GM23338 (cell line): ENCODE measurements at regions not wholly inside any gene's neighbourhood (a gene's known extent, or its start where the extent isn't known, plus 50 kb on each side); places are given as distances from the start of the nearest gene placed in this dataset.

Experiments used
- CREB1 ChIP-seq: fragments of 250-450 bp; sonication (Bioruptor Pico); IDR thresholded peaks from 2 replicates; pipeline ENCODE4 v1.5.0; 2020; ENCODE audit warnings: low read depth, mild to moderate bottlenecking, moderate library complexity
- EZH2 ChIP-seq: fragments of 200-600 bp; sonication (generic); IDR thresholded peaks from one replicate; pipeline ENCODE4 v1.8.0; 2017; ENCODE audit warnings: antibody characterized with exemption, mild to moderate bottlenecking, low read depth; ENCODE audit not compliant: unreplicated experiment
- EZH2phosphoT487 ChIP-seq: fragments of 200-600 bp; sonication (generic); IDR thresholded peaks from one replicate; pipeline ENCODE4 v1.8.1; 2018; ENCODE audit warnings: antibody characterized with exemption; ENCODE audit not compliant: unreplicated experiment
- JUNB ChIP-seq: IDR thresholded peaks from one replicate; pipeline ENCODE4 v1.6.1; 2016; ENCODE audit warnings: antibody characterized with exemption; ENCODE audit not compliant: unreplicated experiment
- POLR2AphosphoS5 ChIP-seq: IDR thresholded peaks from 2 replicates; pipeline ENCODE4 v1.6.1; 2016; ENCODE audit warnings: antibody characterized with exemption, low read depth
- STAT1 ChIP-seq: IDR thresholded peaks from one replicate; pipeline ENCODE4 v1.6.1; 2016; ENCODE audit warnings: antibody characterized with exemption; ENCODE audit not compliant: unreplicated experiment
- ZNF114 ChIP-seq: fragments of 250-450 bp; sonication (Bioruptor Pico); IDR thresholded peaks from 2 replicates; pipeline ENCODE4 v1.5.0; 2020; ENCODE audit warnings: mild to moderate bottlenecking, moderate library complexity
- ZNF331 ChIP-seq: fragments of 250-450 bp; sonication (Bioruptor Pico); IDR thresholded peaks from 2 replicates; pipeline ENCODE4 v1.5.0; 2020; ENCODE audit warnings: low read depth, mild to moderate bottlenecking, moderate library complexity
- TF ChIP-seq, protein P1 (sequence below), 2 experiments: fragments of 200-600 bp in 1 of 2; sonication (generic) in 1 of 2; conservative IDR thresholded peaks; 2 replicates each; pipeline versions ENCODE4 v1.5.1 to v1.6.1; 2016 to 2017; ENCODE audit warnings: antibody characterized with exemption in 2 of 2, low read depth in 2 of 2, mild to moderate bottlenecking in 2 of 2, moderate library complexity in 1 of 2
- TF ChIP-seq, protein P2 (sequence below): IDR thresholded peaks from one replicate; pipeline ENCODE4 v1.6.1; 2018; ENCODE audit warnings: antibody characterized with exemption; ENCODE audit not compliant: unreplicated experiment

DNA sequence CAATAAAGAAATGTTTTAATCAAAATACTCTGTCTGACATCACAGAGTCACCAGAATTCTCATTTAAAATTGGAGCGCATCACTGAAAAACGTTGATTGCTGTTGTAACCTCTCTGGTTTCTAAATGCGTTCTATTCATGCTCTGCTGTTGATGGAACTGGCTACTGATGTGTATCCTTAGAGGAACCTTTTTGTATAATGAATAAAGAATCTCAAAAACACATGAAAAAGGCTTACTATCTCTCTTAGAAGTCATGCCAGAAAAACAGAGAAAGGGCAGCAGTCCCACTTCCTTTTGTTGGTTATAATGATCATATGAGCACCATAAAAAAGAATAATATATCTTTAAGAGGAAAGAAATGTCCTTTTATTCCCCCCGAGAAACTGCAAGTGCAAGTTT, 615.5 kb downstream of the TLE1 start:
- TF ChIP-seq JUNB, result no peak
- TF ChIP-seq, protein P1, sequence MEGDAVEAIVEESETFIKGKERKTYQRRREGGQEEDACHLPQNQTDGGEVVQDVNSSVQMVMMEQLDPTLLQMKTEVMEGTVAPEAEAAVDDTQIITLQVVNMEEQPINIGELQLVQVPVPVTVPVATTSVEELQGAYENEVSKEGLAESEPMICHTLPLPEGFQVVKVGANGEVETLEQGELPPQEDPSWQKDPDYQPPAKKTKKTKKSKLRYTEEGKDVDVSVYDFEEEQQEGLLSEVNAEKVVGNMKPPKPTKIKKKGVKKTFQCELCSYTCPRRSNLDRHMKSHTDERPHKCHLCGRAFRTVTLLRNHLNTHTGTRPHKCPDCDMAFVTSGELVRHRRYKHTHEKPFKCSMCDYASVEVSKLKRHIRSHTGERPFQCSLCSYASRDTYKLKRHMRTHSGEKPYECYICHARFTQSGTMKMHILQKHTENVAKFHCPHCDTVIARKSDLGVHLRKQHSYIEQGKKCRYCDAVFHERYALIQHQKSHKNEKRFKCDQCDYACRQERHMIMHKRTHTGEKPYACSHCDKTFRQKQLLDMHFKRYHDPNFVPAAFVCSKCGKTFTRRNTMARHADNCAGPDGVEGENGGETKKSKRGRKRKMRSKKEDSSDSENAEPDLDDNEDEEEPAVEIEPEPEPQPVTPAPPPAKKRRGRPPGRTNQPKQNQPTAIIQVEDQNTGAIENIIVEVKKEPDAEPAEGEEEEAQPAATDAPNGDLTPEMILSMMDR (conservative IDR thresholded peaks at IDR 0.05; ENCODE audit: low read depth in 2 of 2), result no peak
- TF ChIP-seq ZNF331 (CRISPR knock-in tag), result no peak
- no peak for TF ChIP-seq EZH2phosphoT487
- TF ChIP-seq CREB1 (CRISPR knock-in tag), result no peak
- no peak for TF ChIP-seq POLR2AphosphoS5
- TF ChIP-seq ZNF114 (CRISPR knock-in tag), result no peak
- TF ChIP-seq STAT1, result no peak
- TF ChIP-seq, protein P2, sequence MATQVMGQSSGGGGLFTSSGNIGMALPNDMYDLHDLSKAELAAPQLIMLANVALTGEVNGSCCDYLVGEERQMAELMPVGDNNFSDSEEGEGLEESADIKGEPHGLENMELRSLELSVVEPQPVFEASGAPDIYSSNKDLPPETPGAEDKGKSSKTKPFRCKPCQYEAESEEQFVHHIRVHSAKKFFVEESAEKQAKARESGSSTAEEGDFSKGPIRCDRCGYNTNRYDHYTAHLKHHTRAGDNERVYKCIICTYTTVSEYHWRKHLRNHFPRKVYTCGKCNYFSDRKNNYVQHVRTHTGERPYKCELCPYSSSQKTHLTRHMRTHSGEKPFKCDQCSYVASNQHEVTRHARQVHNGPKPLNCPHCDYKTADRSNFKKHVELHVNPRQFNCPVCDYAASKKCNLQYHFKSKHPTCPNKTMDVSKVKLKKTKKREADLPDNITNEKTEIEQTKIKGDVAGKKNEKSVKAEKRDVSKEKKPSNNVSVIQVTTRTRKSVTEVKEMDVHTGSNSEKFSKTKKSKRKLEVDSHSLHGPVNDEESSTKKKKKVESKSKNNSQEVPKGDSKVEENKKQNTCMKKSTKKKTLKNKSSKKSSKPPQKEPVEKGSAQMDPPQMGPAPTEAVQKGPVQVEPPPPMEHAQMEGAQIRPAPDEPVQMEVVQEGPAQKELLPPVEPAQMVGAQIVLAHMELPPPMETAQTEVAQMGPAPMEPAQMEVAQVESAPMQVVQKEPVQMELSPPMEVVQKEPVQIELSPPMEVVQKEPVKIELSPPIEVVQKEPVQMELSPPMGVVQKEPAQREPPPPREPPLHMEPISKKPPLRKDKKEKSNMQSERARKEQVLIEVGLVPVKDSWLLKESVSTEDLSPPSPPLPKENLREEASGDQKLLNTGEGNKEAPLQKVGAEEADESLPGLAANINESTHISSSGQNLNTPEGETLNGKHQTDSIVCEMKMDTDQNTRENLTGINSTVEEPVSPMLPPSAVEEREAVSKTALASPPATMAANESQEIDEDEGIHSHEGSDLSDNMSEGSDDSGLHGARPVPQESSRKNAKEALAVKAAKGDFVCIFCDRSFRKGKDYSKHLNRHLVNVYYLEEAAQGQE, result no peak
- no peak for TF ChIP-seq EZH2
